Mucosa of descending colon (tissue), 3 donors: ENCODE measurements at regions not wholly inside any gene's neighbourhood (a gene's known extent, or its start where the extent isn't known, plus 50 kb on each side); places are given as distances from the start of the nearest gene placed in this dataset.

Source experiments
- ATAC-seq: fragments of 200-7000 bp; cut with Tn5 transposase; one replicate; pipeline ENCODE4 v1.9.1; 2020; ENCODE audit warnings: mild to moderate bottlenecking, moderate library complexity
- DNase-seq, 3 donors: peaks; one replicate each; pipeline ENCODE4 v3.0.0-alpha.2; 2020
- H3K36me3 ChIP-seq: fragments of 200-600 bp; one replicate; pipeline ENCODE4 v1.8.0; 2021; ENCODE audit warnings: low read depth, mild to moderate bottlenecking
- H3K4me1 ChIP-seq: fragments of 200-600 bp; one replicate; pipeline ENCODE4 v1.8.0; 2021; ENCODE audit warnings: low read depth, mild to moderate bottlenecking
- H3K4me3 ChIP-seq: fragments of 200-600 bp; one replicate; pipeline ENCODE4 v1.8.0; 2021; ENCODE audit warnings: mild to moderate bottlenecking
- H3K9me3 ChIP-seq: fragments of 200-600 bp; one replicate; pipeline ENCODE4 v1.8.0; 2021; ENCODE audit warnings: mild to moderate bottlenecking
- intact Hi-C, 2 donors: fragments of 100-400 bp; cut with DNase I in 1 of 2; cut with micrococcal nuclease in 1 of 2; formaldehyde crosslinking; loops; one replicate each; pipeline versions ENCODE4 v1.11.0 to v1.11.1; 2022; cut with DNase I, micrococcal nuclease
- TF ChIP-seq, protein P1 (sequence below): fragments of 200-600 bp; IDR thresholded peaks from one replicate; pipeline ENCODE4 v1.8.0; 2022; ENCODE audit warnings: antibody characterized with exemption, mild to moderate bottlenecking
- donor health status: DM: no; HTN: no; CAD: no; lungs with moderate emphysema.
- donor health status: DM: no; HTN: no; CAD: no.
- donor health status: DM: no; HTN: yes; CAD: no.

DNA sequence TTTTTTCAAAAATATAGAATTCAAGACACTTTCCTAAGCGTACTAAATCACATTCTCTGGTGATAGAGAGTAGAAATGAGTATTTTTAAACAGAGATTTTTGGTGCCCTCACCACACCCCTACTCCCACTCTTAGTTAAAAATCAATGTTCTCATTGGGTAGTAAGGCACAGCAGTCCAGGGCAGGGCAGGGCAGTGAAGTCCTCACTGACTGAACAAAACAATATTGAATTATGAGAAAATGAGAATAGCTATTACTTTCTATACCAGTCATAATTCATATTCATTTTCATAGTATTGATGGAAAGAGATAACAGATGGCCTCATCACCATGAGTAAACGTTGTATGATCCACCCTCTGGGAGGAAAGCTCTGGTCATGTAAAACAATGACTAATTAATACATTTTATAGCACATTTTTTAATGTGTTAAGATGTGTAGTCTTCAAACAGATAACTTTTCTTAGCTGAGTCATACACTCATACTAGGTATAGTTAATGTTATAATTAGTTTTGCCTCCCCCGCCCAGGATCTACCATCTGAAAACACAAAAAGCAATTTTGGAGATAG, 686.1 kb downstream of the KCNJ3 start:
- no peaks in the 10 kb centered on the region for H3K4me1 ChIP-seq
- intact Hi-C loops: no loop called here
- ATAC-seq (no peak), DNase-seq (no peak)
- TF ChIP-seq, protein P1, sequence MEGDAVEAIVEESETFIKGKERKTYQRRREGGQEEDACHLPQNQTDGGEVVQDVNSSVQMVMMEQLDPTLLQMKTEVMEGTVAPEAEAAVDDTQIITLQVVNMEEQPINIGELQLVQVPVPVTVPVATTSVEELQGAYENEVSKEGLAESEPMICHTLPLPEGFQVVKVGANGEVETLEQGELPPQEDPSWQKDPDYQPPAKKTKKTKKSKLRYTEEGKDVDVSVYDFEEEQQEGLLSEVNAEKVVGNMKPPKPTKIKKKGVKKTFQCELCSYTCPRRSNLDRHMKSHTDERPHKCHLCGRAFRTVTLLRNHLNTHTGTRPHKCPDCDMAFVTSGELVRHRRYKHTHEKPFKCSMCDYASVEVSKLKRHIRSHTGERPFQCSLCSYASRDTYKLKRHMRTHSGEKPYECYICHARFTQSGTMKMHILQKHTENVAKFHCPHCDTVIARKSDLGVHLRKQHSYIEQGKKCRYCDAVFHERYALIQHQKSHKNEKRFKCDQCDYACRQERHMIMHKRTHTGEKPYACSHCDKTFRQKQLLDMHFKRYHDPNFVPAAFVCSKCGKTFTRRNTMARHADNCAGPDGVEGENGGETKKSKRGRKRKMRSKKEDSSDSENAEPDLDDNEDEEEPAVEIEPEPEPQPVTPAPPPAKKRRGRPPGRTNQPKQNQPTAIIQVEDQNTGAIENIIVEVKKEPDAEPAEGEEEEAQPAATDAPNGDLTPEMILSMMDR: no peak
- H3K9me3 ChIP-seq: no peaks in the 10 kb centered on the region
- H3K36me3 ChIP-seq: no peaks in the 10 kb centered on the region
- no peak overlapping the region for H3K4me3 ChIP-seq

DNA sequence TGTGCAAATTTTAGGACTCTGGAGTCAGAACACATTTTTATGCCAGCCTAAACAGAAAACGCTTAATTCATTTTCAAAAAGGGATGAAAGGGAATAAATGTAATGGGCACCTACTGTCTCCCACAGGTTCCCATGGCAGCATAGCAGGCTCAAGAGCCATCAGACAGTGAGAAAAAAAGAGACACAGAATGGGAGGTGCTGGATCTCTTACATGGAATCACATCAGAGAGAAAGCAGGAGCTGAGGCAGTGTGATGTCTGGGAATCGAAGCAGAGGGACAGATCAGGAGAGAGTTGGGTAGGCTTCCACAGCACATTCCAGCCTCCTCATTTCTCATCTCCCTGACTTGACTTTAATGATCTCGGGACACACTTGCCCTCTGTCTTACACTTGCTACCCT, 684.3 kb downstream of the KCNJ3 start:
- H3K4me3 ChIP-seq: no peak overlapping the region
- no peaks in the 10 kb centered on the region for H3K9me3 ChIP-seq
- H3K36me3 ChIP-seq: no peaks in the 10 kb centered on the region
- TF ChIP-seq, protein P1: no peak
- intact Hi-C loops: no loop called here
- H3K4me1 ChIP-seq: no peaks in the 10 kb centered on the region
- DNase-seq (no peak), ATAC-seq (no peak)

DNA sequence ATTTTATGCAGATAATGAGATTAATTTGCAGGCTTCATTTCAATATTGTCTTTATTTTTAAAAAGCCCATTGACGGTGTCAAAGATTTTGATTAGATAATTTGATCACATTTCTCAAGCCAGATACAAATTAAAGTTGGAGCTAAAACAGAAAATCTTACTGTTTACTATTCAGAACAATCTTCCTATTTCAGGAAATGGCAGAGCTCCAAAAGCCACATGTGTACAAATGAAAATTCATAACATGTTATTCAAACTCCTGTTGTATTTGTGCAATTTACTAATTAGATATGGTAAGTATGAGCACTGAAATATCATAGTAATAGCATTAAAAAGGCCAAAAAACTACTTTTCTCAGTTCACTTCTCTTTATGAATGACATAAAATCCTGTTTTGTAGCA, 682.9 kb downstream of the KCNJ3 start:
- TF ChIP-seq, protein P1: no peak
- DNase-seq: no peak
- no peaks in the 10 kb centered on the region for H3K9me3 ChIP-seq
- no peaks in the 10 kb centered on the region for H3K4me1 ChIP-seq
- intact Hi-C loops: no loop called here
- H3K4me3 ChIP-seq: no peak overlapping the region
- ATAC-seq: no peak
- no peaks in the 10 kb centered on the region for H3K36me3 ChIP-seq

DNA sequence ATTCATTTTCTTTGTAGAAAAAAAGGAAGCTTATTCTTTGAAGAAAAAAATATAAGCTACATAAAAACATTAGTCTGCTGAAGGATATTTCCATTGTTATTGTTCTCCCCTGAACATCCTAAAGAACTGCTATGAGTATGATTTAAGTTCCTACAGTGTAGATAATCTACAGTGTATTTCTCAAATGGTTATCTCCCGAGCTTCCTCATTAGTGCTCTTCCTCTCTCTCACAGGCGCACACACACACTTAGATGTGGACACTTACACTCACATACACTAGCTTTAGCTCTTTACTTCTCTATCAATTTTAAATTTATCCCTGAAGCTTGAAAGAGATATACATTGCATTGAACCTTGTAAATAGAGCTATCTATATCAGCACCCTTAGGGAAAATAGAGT, 681.0 kb downstream of the KCNJ3 start:
- no peaks in the 10 kb centered on the region for H3K4me1 ChIP-seq
- ATAC-seq: no peak
- intact Hi-C loops: loop anchor here in 1 of 2 donors (10.0 kb wide), 1 partner anchor 1815 kb away; no protein-coding TSS in a partner anchor
- no peaks in the 10 kb centered on the region for H3K36me3 ChIP-seq
- TF ChIP-seq, protein P1: no peak
- H3K9me3 ChIP-seq: no peaks in the 10 kb centered on the region
- DNase-seq: no peak
- no peak overlapping the region for H3K4me3 ChIP-seq

DNA sequence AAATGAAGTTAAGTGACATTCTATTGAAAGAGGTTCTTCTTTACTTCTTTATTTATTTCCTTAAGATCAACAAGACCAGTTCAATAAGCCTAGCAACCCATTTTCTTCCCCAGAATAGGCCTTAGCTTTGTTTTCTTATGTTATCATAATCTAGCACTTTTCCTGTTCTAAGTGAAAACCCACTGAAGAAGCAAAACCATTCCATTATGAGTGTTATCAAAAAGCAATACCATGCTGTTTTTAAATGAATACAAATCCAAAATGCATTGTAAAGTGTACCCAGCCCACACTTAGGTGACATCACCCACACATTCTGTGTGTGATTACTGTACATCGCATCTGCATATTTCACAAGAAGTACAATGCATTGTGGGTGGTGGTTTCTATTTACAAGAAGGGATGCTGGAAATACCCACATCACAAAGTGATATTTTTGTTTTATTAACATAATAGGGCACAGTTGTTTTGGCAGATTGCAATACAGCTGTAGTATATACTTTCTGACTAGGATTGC, 679.5 kb downstream of the KCNJ3 start:
- ATAC-seq (no peak), DNase-seq (no peak)
- H3K36me3 ChIP-seq: no peaks in the 10 kb centered on the region
- H3K9me3 ChIP-seq: no peaks in the 10 kb centered on the region
- intact Hi-C loops: loop anchor here in 1 of 2 donors (10.0 kb wide), 1 partner anchor 1817 kb away; no protein-coding TSS in a partner anchor
- H3K4me1 ChIP-seq: no peaks in the 10 kb centered on the region
- TF ChIP-seq, protein P1: no peak
- no peak overlapping the region for H3K4me3 ChIP-seq
